ENCODE measurements at regions not wholly inside any gene's neighbourhood (a gene's known extent, or its start where the extent isn't known, plus 50 kb on each side); places are given as distances from the start of the nearest gene placed in this dataset.

GRCh38 chr7:106779877-106780276, 85.2 kb upstream of the PIK3CG start:
- Histone ChIP-seq H3K4me2 (ENCODE audit: low read length) (no peak overlapping the region), H3K4me3 (ENCODE audit: low read length) (no peak overlapping the region), H3K9ac (ENCODE audit: low read depth, low read length) (no peak overlapping the region), H3K9me3 (replicated peaks; ENCODE audit: low read length) (no peaks in the 10 kb centered on the region), H3K4me1 (ENCODE audit: control insufficient read depth, insufficient read depth, low read length) (peaks cover 17% of the 10 kb centered on the region), H3K36me3 (ENCODE audit: insufficient read depth, low read length) (no peaks in the 10 kb centered on the region), H3K27me3 (ENCODE audit: control insufficient read depth, insufficient read depth, low read length) (no peaks in the 10 kb centered on the region)

GRCh38 chr7:106781007-106781406, 84.1 kb upstream of the PIK3CG start:
- peaks cover 6% of the 10 kb centered on the region for H3K4me1 ChIP-seq (ENCODE audit: control insufficient read depth, insufficient read depth, low read length)
- no peaks in the 10 kb centered on the region for H3K36me3 ChIP-seq (ENCODE audit: insufficient read depth, low read length)
- no peak overlapping the region for H3K4me2 ChIP-seq (ENCODE audit: low read length)

GRCh38 chr7:106781828-106782544, 83.1 kb upstream of the PIK3CG start:
- Histone ChIP-seq H3K4me3 (ENCODE audit: low read length) (no peak overlapping the region), H3K27me3 (ENCODE audit: control insufficient read depth, insufficient read depth, low read length) (no peaks in the 10 kb centered on the region), H3K4me1 (ENCODE audit: control insufficient read depth, insufficient read depth, low read length) (no peaks in the 10 kb centered on the region), H3K4me2 (ENCODE audit: low read length) (no peak overlapping the region), H3K9me3 (replicated peaks; ENCODE audit: low read length) (no peaks in the 10 kb centered on the region), H3K9ac (ENCODE audit: low read depth, low read length) (no peak overlapping the region), H3K36me3 (ENCODE audit: insufficient read depth, low read length) (no peaks in the 10 kb centered on the region)

More at GRCh38 chr7:106781007-106781406, 84.1 kb upstream of the PIK3CG start:
- Histone ChIP-seq H3K9ac (ENCODE audit: low read depth, low read length) (no peak overlapping the region), H3K9me3 (replicated peaks; ENCODE audit: low read length) (no peaks in the 10 kb centered on the region), H3K4me3 (ENCODE audit: low read length) (no peak overlapping the region), H3K27me3 (ENCODE audit: control insufficient read depth, insufficient read depth, low read length) (no peaks in the 10 kb centered on the region)

GRCh38 chr7:106783286-106783685, 81.8 kb upstream of the PIK3CG start:
- no peak overlapping the region for H3K9ac ChIP-seq (ENCODE audit: low read depth, low read length)
- no peak overlapping the region for H3K4me3 ChIP-seq (ENCODE audit: low read length)
- no peaks in the 10 kb centered on the region for H3K27me3 ChIP-seq (ENCODE audit: control insufficient read depth, insufficient read depth, low read length)
- H3K4me1 ChIP-seq (ENCODE audit: control insufficient read depth, insufficient read depth, low read length), result no peaks in the 10 kb centered on the region
- no peaks in the 10 kb centered on the region for H3K9me3 ChIP-seq (replicated peaks; ENCODE audit: low read length)
- no peak overlapping the region for H3K4me2 ChIP-seq (ENCODE audit: low read length)
- no peaks in the 10 kb centered on the region for H3K36me3 ChIP-seq (ENCODE audit: insufficient read depth, low read length)

GRCh38 chr7:106788637-106789036, 76.4 kb upstream of the PIK3CG start:
- H3K9ac ChIP-seq (ENCODE audit: low read depth, low read length), result no peak overlapping the region
- no peaks in the 10 kb centered on the region for H3K9me3 ChIP-seq (replicated peaks; ENCODE audit: low read length)
- H3K4me1 ChIP-seq (ENCODE audit: control insufficient read depth, insufficient read depth, low read length), result no peaks in the 10 kb centered on the region
- no peak overlapping the region for H3K4me2 ChIP-seq (ENCODE audit: low read length)
- no peaks in the 10 kb centered on the region for H3K27me3 ChIP-seq (ENCODE audit: control insufficient read depth, insufficient read depth, low read length)
- H3K36me3 ChIP-seq (ENCODE audit: insufficient read depth, low read length), result no peaks in the 10 kb centered on the region
- no peak overlapping the region for H3K4me3 ChIP-seq (ENCODE audit: low read length)

- no peak overlapping the region for H3K4me3 ChIP-seq (ENCODE audit: low read length)
- H3K4me1 ChIP-seq (ENCODE audit: control insufficient read depth, insufficient read depth, low read length), result no peaks in the 10 kb centered on the region
- no peaks in the 10 kb centered on the region for H3K27me3 ChIP-seq (ENCODE audit: control insufficient read depth, insufficient read depth, low read length)
- H3K4me2 ChIP-seq (ENCODE audit: low read length), result no peak overlapping the region
- H3K9me3 ChIP-seq (replicated peaks; ENCODE audit: low read length), result no peaks in the 10 kb centered on the region
- no peak overlapping the region for H3K9ac ChIP-seq (ENCODE audit: low read depth, low read length)
- H3K36me3 ChIP-seq (ENCODE audit: insufficient read depth, low read length), result no peaks in the 10 kb centered on the region
Observed at GRCh38 chr7:106791526-106791925, 73.6 kb upstream of the PIK3CG start.

GRCh38 chr7:106792233-106792926, 72.7 kb upstream of the PIK3CG start:
- H3K4me2 ChIP-seq (ENCODE audit: low read length), result no peak overlapping the region
- no peaks in the 10 kb centered on the region for H3K4me1 ChIP-seq (ENCODE audit: control insufficient read depth, insufficient read depth, low read length)
- H3K36me3 ChIP-seq (ENCODE audit: insufficient read depth, low read length), result no peaks in the 10 kb centered on the region
- H3K9me3 ChIP-seq (replicated peaks; ENCODE audit: low read length), result no peaks in the 10 kb centered on the region
- H3K4me3 ChIP-seq (ENCODE audit: low read length), result no peak overlapping the region
- H3K27me3 ChIP-seq (ENCODE audit: control insufficient read depth, insufficient read depth, low read length), result no peaks in the 10 kb centered on the region
- H3K9ac ChIP-seq (ENCODE audit: low read depth, low read length), result no peak overlapping the region

- no peaks in the 10 kb centered on the region for H3K27me3 ChIP-seq (ENCODE audit: control insufficient read depth, insufficient read depth, low read length)
- no peaks in the 10 kb centered on the region for H3K9me3 ChIP-seq (replicated peaks; ENCODE audit: low read length)
- H3K9ac ChIP-seq (ENCODE audit: low read depth, low read length), result no peak overlapping the region
- H3K4me2 ChIP-seq (ENCODE audit: low read length), result no peak overlapping the region
- H3K4me3 ChIP-seq (ENCODE audit: low read length), result no peak overlapping the region
- no peaks in the 10 kb centered on the region for H3K4me1 ChIP-seq (ENCODE audit: control insufficient read depth, insufficient read depth, low read length)
- no peaks in the 10 kb centered on the region for H3K36me3 ChIP-seq (ENCODE audit: insufficient read depth, low read length)
Observed at GRCh38 chr7:106793015-106793975, 71.8 kb upstream of the PIK3CG start.

- Histone ChIP-seq H3K9ac (ENCODE audit: low read depth, low read length) (no peak overlapping the region), H3K36me3 (ENCODE audit: insufficient read depth, low read length) (no peaks in the 10 kb centered on the region), H3K4me3 (ENCODE audit: low read length) (no peak overlapping the region), H3K9me3 (replicated peaks; ENCODE audit: low read length) (no peaks in the 10 kb centered on the region), H3K4me1 (ENCODE audit: control insufficient read depth, insufficient read depth, low read length) (no peaks in the 10 kb centered on the region), H3K4me2 (ENCODE audit: low read length) (no peak overlapping the region), H3K27me3 (ENCODE audit: control insufficient read depth, insufficient read depth, low read length) (no peaks in the 10 kb centered on the region)
Observed at GRCh38 chr7:106794276-106795083, 70.6 kb upstream of the PIK3CG start.

GRCh38 chr7:106795084-106795876, 69.8 kb upstream of the PIK3CG start:
- H3K27me3 ChIP-seq (ENCODE audit: control insufficient read depth, insufficient read depth, low read length), result peaks cover 5% of the 10 kb centered on the region
- no peak overlapping the region for H3K4me2 ChIP-seq (ENCODE audit: low read length)
- no peaks in the 10 kb centered on the region for H3K9me3 ChIP-seq (replicated peaks; ENCODE audit: low read length)
- H3K36me3 ChIP-seq (ENCODE audit: insufficient read depth, low read length), result no peaks in the 10 kb centered on the region
- H3K9ac ChIP-seq (ENCODE audit: low read depth, low read length), result no peak overlapping the region
- H3K4me3 ChIP-seq (ENCODE audit: low read length), result no peak overlapping the region
- H3K4me1 ChIP-seq (ENCODE audit: control insufficient read depth, insufficient read depth, low read length), result no peaks in the 10 kb centered on the region

Data from skeletal muscle satellite cell (primary cell).